Left ventricle myocardium inferior (tissue), 1 donor: ENCODE measurements at regions not wholly inside any gene's neighbourhood (a gene's known extent, or its start where the extent isn't known, plus 50 kb on each side); places are given as distances from the start of the nearest gene placed in this dataset.

ENCODE experiments used
- DNase-seq: peaks from one replicate; pipeline ENCODE4 v3.0.0-alpha.2; 2020
- H3K27ac ChIP-seq: fragments of 200-600 bp; replicated peaks from 2 replicates; pipeline ENCODE4 v1.8.0; 2021
- H3K27me3 ChIP-seq: fragments of 200-600 bp; 2 replicates; pipeline ENCODE4 v1.8.0; 2021; ENCODE audit warnings: low read depth
- H3K36me3 ChIP-seq: fragments of 200-600 bp; 2 replicates; pipeline ENCODE4 v1.8.0; 2021
- H3K4me1 ChIP-seq: fragments of 200-600 bp; 2 replicates; pipeline ENCODE4 v1.8.0; 2021
- H3K4me3 ChIP-seq: fragments of 200-600 bp; 2 replicates; pipeline ENCODE4 v1.8.0; 2021; ENCODE audit warnings: mild to moderate bottlenecking, moderate library complexity
- H3K9me3 ChIP-seq: fragments of 200-600 bp; replicated peaks from 2 replicates; pipeline ENCODE4 v1.8.0; 2021
- CTCF ChIP-seq: fragments of 200-600 bp; IDR thresholded peaks from 2 replicates; pipeline ENCODE4 v1.8.0; 2021; ENCODE audit warnings: antibody characterized with exemption, mild to moderate bottlenecking, borderline replicate concordance
- intact Hi-C: fragments of 100-400 bp; cut with micrococcal nuclease; formaldehyde crosslinking; loops from one replicate; pipeline ENCODE4 v1.11.0; 2022
- donor health status: DM: no; HTN: yes; CAD: no; lungs with severe emphysema.

- no peaks in the 10 kb centered on the region for H3K27me3 ChIP-seq
- H3K36me3 ChIP-seq: no peaks in the 10 kb centered on the region
- H3K9me3 ChIP-seq: peaks cover 9% of the 10 kb centered on the region
- TF ChIP-seq CTCF: no peak
- H3K4me3 ChIP-seq: no peak overlapping the region
- H3K27ac ChIP-seq: peak overlapping the region; percentile 17
- H3K4me1 ChIP-seq: peaks cover 35% of the 10 kb centered on the region
- no peak for DNase-seq
- intact Hi-C loops: no loop called here
Measured at GRCh38 chr2:172374318-172375240, 52.8 kb upstream of the ITGA6 start.

- Histone ChIP-seq H3K36me3 (no peaks in the 10 kb centered on the region), H3K4me3 (no peak overlapping the region), H3K4me1 (peaks cover 35% of the 10 kb centered on the region), H3K27ac (peak overlapping the region; percentile 17), H3K27me3 (no peaks in the 10 kb centered on the region), H3K9me3 (peaks cover 4% of the 10 kb centered on the region)
- TF ChIP-seq CTCF: no peak
- intact Hi-C loops: no loop called here
- DNase-seq: no peak
Measured at GRCh38 chr2:172375251-172375650, 52.1 kb upstream of the ITGA6 start.

- peaks cover 43% of the 10 kb centered on the region for H3K4me1 ChIP-seq
- no peak for TF ChIP-seq CTCF
- peak overlapping the region; percentile 58 for H3K27ac ChIP-seq
- H3K4me3 ChIP-seq: no peak overlapping the region
- H3K9me3 ChIP-seq: no peaks in the 10 kb centered on the region
- no peak for DNase-seq
- intact Hi-C loops: no loop called here
- no peaks in the 10 kb centered on the region for H3K36me3 ChIP-seq
- no peaks in the 10 kb centered on the region for H3K27me3 ChIP-seq
Measured at GRCh38 chr2:172376016-172376415, 51.4 kb upstream of the ITGA6 start.

- Histone ChIP-seq H3K27me3 (no peaks in the 10 kb centered on the region), H3K9me3 (no peaks in the 10 kb centered on the region), H3K27ac (peak overlapping the region; percentile 58), H3K4me3 (no peak overlapping the region), H3K4me1 (peaks cover 49% of the 10 kb centered on the region), H3K36me3 (no peaks in the 10 kb centered on the region)
- no peak for DNase-seq
- intact Hi-C loops: no loop called here
- TF ChIP-seq CTCF: no peak
Measured at GRCh38 chr2:172376505-172377125, 50.8 kb upstream of the ITGA6 start.

GRCh38 chr2:172377408-172377807 lies 50.0 kb upstream of the ITGA6 start:
- Histone ChIP-seq H3K27ac (peak overlapping the region; percentile 58), H3K36me3 (no peaks in the 10 kb centered on the region), H3K4me3 (no peak overlapping the region), H3K9me3 (no peaks in the 10 kb centered on the region), H3K27me3 (no peaks in the 10 kb centered on the region), H3K4me1 (peaks cover 51% of the 10 kb centered on the region)
- DNase-seq: no peak
- no peak for TF ChIP-seq CTCF
- intact Hi-C loops: no loop called here
